Neural cell (in vitro differentiated cells): ENCODE measurements at regions not wholly inside any gene's neighbourhood (a gene's known extent, or its start where the extent isn't known, plus 50 kb on each side); places are given as distances from the start of the nearest gene placed in this dataset.

Source experiments
- EZH2 ChIP-seq: fragments of 200-600, 300-800 bp; shearing (Covaris generic), sonication (generic); IDR thresholded peaks from 2 replicates; pipeline ENCODE4 v1.6.1; 2014; ENCODE audit warnings: antibody characterized with exemption, low read length, borderline replicate concordance, mild to moderate bottlenecking; ENCODE audit not compliant: insufficient read depth, poor library complexity, severe bottlenecking
- TAF1 ChIP-seq: IDR thresholded peaks from 2 replicates; pipeline ENCODE4 v1.6.1; 2012; ENCODE audit warnings: low read depth
- TF ChIP-seq, protein P1 (sequence below): fragments of 450-650 bp; IDR thresholded peaks from 2 replicates; pipeline ENCODE4 v1.5.1; 2014; ENCODE audit warnings: antibody characterized with exemption, mild to moderate bottlenecking, moderate library complexity; ENCODE audit not compliant: poor library complexity, severe bottlenecking
- TF ChIP-seq, protein P2 (sequence below): IDR thresholded peaks from 2 replicates; pipeline ENCODE4 v1.6.1; 2012; ENCODE audit warnings: borderline replicate concordance

DNA sequence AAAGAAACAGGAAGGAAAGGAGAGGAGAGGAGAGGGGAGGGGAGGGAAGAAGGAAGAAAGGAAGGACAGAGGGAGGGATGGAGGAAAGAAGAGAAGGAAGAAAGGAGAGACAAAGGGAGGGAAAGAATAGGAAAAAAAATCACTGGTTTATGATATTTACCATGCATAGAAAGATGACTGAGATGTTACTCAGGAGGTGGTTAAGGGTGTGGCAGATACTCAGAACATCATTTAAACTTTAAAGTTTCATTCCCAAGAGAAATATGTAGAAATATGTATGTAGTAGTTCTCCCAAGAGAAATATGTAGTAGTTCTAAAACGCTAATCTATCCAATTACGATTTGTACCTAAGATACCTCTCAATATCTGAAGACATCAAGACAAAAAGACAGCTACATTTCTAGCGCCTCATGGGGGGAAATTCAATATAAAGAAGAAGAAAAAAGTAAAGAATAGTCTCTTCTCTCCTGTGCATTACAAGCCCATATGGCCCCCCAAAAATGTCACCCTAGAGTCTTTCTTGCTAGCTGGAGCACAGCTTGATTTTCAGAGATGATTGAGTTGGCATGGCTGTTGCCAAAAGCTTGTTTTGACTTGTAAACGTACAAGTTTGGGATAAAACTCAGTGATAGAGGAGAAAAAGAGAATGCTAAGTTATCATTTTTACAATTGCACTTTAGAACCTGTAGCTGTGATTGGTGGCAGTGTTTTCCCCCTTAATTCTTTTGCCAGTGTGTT is 539.2 kb downstream of the CDH26 start:
- no peak for TF ChIP-seq TAF1
- TF ChIP-seq, protein P1, sequence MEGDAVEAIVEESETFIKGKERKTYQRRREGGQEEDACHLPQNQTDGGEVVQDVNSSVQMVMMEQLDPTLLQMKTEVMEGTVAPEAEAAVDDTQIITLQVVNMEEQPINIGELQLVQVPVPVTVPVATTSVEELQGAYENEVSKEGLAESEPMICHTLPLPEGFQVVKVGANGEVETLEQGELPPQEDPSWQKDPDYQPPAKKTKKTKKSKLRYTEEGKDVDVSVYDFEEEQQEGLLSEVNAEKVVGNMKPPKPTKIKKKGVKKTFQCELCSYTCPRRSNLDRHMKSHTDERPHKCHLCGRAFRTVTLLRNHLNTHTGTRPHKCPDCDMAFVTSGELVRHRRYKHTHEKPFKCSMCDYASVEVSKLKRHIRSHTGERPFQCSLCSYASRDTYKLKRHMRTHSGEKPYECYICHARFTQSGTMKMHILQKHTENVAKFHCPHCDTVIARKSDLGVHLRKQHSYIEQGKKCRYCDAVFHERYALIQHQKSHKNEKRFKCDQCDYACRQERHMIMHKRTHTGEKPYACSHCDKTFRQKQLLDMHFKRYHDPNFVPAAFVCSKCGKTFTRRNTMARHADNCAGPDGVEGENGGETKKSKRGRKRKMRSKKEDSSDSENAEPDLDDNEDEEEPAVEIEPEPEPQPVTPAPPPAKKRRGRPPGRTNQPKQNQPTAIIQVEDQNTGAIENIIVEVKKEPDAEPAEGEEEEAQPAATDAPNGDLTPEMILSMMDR, result no peak
- TF ChIP-seq EZH2, result no peak
- TF ChIP-seq, protein P2, sequence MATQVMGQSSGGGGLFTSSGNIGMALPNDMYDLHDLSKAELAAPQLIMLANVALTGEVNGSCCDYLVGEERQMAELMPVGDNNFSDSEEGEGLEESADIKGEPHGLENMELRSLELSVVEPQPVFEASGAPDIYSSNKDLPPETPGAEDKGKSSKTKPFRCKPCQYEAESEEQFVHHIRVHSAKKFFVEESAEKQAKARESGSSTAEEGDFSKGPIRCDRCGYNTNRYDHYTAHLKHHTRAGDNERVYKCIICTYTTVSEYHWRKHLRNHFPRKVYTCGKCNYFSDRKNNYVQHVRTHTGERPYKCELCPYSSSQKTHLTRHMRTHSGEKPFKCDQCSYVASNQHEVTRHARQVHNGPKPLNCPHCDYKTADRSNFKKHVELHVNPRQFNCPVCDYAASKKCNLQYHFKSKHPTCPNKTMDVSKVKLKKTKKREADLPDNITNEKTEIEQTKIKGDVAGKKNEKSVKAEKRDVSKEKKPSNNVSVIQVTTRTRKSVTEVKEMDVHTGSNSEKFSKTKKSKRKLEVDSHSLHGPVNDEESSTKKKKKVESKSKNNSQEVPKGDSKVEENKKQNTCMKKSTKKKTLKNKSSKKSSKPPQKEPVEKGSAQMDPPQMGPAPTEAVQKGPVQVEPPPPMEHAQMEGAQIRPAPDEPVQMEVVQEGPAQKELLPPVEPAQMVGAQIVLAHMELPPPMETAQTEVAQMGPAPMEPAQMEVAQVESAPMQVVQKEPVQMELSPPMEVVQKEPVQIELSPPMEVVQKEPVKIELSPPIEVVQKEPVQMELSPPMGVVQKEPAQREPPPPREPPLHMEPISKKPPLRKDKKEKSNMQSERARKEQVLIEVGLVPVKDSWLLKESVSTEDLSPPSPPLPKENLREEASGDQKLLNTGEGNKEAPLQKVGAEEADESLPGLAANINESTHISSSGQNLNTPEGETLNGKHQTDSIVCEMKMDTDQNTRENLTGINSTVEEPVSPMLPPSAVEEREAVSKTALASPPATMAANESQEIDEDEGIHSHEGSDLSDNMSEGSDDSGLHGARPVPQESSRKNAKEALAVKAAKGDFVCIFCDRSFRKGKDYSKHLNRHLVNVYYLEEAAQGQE, result no peak
